NCI-H1436 (cell line): ENCODE measurements at regions not wholly inside any gene's neighbourhood (a gene's known extent, or its start where the extent isn't known, plus 50 kb on each side); places are given as distances from the start of the nearest gene placed in this dataset.

Experiments used
- DNase-seq: peaks from one replicate; lab custom pipeline; 2025; lab: John Stamatoyannopoulos, UW

GRCh38 chr13:59450229-59450628 lies 713.5 kb downstream of the DIAPH3 start:
- DNase-seq: no peak

- no peak for DNase-seq
Measured at GRCh38 chr13:59451236-59451635, 712.5 kb downstream of the DIAPH3 start.

GRCh38 chr13:59452189-59452890 lies 711.4 kb downstream of the DIAPH3 start:
- DNase-seq: peak; percentile 60

- DNase-seq: no peak
Measured at GRCh38 chr13:59458908-59459579, 704.7 kb downstream of the DIAPH3 start.

GRCh38 chr13:59459972-59460371 lies 703.8 kb downstream of the DIAPH3 start:
- no peak for DNase-seq

GRCh38 chr13:59461411-59461810 lies 702.3 kb downstream of the DIAPH3 start:
- DNase-seq: no peak

GRCh38 chr13:59463023-59463422 lies 700.7 kb downstream of the DIAPH3 start:
- DNase-seq: no peak

- DNase-seq: no peak
Measured at GRCh38 chr13:59464926-59465325, 698.8 kb downstream of the DIAPH3 start.

- no peak for DNase-seq
Measured at GRCh38 chr13:59468396-59468795, 695.3 kb downstream of the DIAPH3 start.

GRCh38 chr13:59471106-59471505 lies 692.6 kb downstream of the DIAPH3 start:
- no peak for DNase-seq

- no peak for DNase-seq
Measured at GRCh38 chr13:59472134-59472533, 691.6 kb downstream of the DIAPH3 start.

- DNase-seq: no peak
Measured at GRCh38 chr13:59474696-59475095, 689.0 kb downstream of the DIAPH3 start.

- no peak for DNase-seq
Measured at GRCh38 chr13:59475911-59476310, 687.8 kb downstream of the DIAPH3 start.

GRCh38 chr13:59476366-59476765 lies 687.4 kb downstream of the DIAPH3 start:
- DNase-seq: no peak

GRCh38 chr13:59477011-59477410 lies 686.7 kb downstream of the DIAPH3 start:
- no peak for DNase-seq

GRCh38 chr13:59478908-59479307 lies 684.8 kb downstream of the DIAPH3 start:
- no peak for DNase-seq

GRCh38 chr13:59479629-59480028 lies 684.1 kb downstream of the DIAPH3 start:
- DNase-seq: no peak

GRCh38 chr13:59480396-59481259 lies 683.1 kb downstream of the DIAPH3 start:
- DNase-seq: no peak

GRCh38 chr13:59483501-59484145 lies 680.1 kb downstream of the DIAPH3 start:
- no peak for DNase-seq

GRCh38 chr13:59487883-59488282 lies 675.8 kb downstream of the DIAPH3 start:
- DNase-seq: no peak

- no peak for DNase-seq
Measured at GRCh38 chr13:59488436-59488835, 675.3 kb downstream of the DIAPH3 start.

GRCh38 chr13:59490651-59491050 lies 673.1 kb downstream of the DIAPH3 start:
- no peak for DNase-seq
